ENCODE measurements at regions not wholly inside any gene's neighbourhood (a gene's known extent, or its start where the extent isn't known, plus 50 kb on each side); places are given as distances from the start of the nearest gene placed in this dataset.
A peak's percentile ranks its signal among the peaks of the same experiment; 100 is the strongest.

DNA sequence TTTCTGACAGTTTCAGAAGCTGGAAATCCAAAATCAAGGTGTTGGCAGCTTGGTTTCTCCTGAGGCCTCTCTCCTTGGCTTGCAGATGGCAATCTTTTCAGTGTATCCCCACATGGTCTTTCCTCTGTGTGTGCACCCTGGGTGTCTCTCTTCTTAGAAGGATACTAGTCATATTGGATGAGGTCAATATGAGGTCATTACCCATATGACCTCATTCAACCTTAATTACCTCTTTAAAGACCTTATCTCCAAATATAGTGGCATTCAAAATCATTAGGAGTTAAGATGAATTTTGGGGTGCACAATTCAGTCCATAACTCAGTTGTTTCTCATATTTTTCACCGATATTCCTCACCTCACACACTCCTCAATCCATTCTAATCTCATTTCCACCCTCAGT lies 92.4 kb upstream of the TGM3 start:
- Histone ChIP-seq H3K36me3 (ENCODE audit: low read depth) (no peaks in the 10 kb centered on the region), H3F3A (ENCODE audit: insufficient read depth) (peaks cover 9% of the 10 kb centered on the region; the same call in 1 of the 2 replicates), H3K4me2 (ENCODE audit: unreplicated experiment) (no peak overlapping the region), H3K4me3 (no peak overlapping the region), H3K27ac (no peak overlapping the region), H3K27me3 (replicated peaks; ENCODE audit: insufficient read depth) (no peaks in the 10 kb centered on the region), H3K9ac (no peak overlapping the region), H3K9me3 (ENCODE audit: low read depth) (no peaks in the 10 kb centered on the region), H3K9me2 (ENCODE audit: insufficient read depth) (no peaks in the 10 kb centered on the region), H3K4me1 (ENCODE audit: insufficient read depth) (0 out of 2 replicates have a peak, but pooled peaks cover 7% of the 10 kb centered on the region), H4K20me1 (ENCODE audit: insufficient read depth) (no peaks in the 10 kb centered on the region), H3K79me2 (ENCODE audit: insufficient read depth) (no peaks in the 10 kb centered on the region), H2AFZ (no peak overlapping the region)
- no peak for TF ChIP-seq EZH2 (IDR thresholded peaks at IDR 0.05; ENCODE audit: insufficient read depth, poor library complexity, severe bottlenecking)
- no peak for TF ChIP-seq EZH2phosphoT487 (IDR thresholded peaks at IDR 0.05; ENCODE audit: insufficient read depth, low read depth)
- 80 to 85% methylated on average over 1 of the region's 1 CpG for WGBS, 2 experiments (ENCODE audit: low coverage in 1 of 2, low lambda C conversion rate in 2 of 2, missing lambda C conversion rate in 2 of 2)
- no peak for DNase-seq
- in situ Hi-C loops (cut with MboI): loop anchor here (10.0 kb wide), 1 partner anchor 261 kb away; no protein-coding TSS in a partner anchor

DNA sequence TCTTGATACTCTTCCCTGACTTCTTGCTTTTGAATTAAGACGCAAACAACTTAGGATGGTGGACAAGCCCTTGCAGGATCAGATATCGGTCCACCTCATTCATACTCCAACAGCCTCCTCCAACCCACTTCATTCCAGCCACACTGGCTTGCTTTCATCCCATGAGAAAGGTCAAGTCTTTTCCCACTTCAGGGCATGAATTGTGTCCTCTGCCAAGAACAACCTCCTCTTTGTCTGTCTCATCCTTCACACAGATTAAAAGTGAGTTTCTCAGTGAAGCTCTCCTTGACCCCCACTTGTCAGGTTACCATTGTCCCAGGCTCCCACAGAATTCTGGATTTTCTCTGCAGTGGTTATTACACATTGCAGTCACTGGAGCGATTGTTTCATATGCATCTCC lies 91.8 kb upstream of the TGM3 start:
- no peaks in the 10 kb centered on the region for H3K36me3 ChIP-seq (ENCODE audit: low read depth)
- no peak overlapping the region for H3K27ac ChIP-seq
- H3K4me2 ChIP-seq (ENCODE audit: unreplicated experiment): no peak overlapping the region
- H2AFZ ChIP-seq: no peak overlapping the region
- DNase-seq: no peak
- peaks cover 9% of the 10 kb centered on the region; the same call in 1 of the 2 replicates for H3F3A ChIP-seq (ENCODE audit: insufficient read depth)
- no peaks in the 10 kb centered on the region for H3K79me2 ChIP-seq (ENCODE audit: insufficient read depth)
- no peak overlapping the region for H3K9ac ChIP-seq
- 87% methylated on average over 3 of the region's 3 CpGs for WGBS, 2 experiments (ENCODE audit: low coverage in 1 of 2, low lambda C conversion rate in 2 of 2, missing lambda C conversion rate in 2 of 2)
- no peaks in the 10 kb centered on the region for H3K27me3 ChIP-seq (replicated peaks; ENCODE audit: insufficient read depth)
- H3K4me1 ChIP-seq (ENCODE audit: insufficient read depth): 0 out of 2 replicates have a peak, but pooled peaks cover 7% of the 10 kb centered on the region
- no peaks in the 10 kb centered on the region for H3K9me2 ChIP-seq (ENCODE audit: insufficient read depth)
- in situ Hi-C loops (cut with MboI): loop anchor here (10.0 kb wide), 1 partner anchor 261 kb away; no protein-coding TSS in a partner anchor
- TF ChIP-seq EZH2phosphoT487 (IDR thresholded peaks at IDR 0.05; ENCODE audit: insufficient read depth, low read depth): no peak
- TF ChIP-seq EZH2 (IDR thresholded peaks at IDR 0.05; ENCODE audit: insufficient read depth, poor library complexity, severe bottlenecking): no peak
- H4K20me1 ChIP-seq (ENCODE audit: insufficient read depth): no peaks in the 10 kb centered on the region
- H3K4me3 ChIP-seq: no peak overlapping the region
- H3K9me3 ChIP-seq (ENCODE audit: low read depth): no peaks in the 10 kb centered on the region

DNA sequence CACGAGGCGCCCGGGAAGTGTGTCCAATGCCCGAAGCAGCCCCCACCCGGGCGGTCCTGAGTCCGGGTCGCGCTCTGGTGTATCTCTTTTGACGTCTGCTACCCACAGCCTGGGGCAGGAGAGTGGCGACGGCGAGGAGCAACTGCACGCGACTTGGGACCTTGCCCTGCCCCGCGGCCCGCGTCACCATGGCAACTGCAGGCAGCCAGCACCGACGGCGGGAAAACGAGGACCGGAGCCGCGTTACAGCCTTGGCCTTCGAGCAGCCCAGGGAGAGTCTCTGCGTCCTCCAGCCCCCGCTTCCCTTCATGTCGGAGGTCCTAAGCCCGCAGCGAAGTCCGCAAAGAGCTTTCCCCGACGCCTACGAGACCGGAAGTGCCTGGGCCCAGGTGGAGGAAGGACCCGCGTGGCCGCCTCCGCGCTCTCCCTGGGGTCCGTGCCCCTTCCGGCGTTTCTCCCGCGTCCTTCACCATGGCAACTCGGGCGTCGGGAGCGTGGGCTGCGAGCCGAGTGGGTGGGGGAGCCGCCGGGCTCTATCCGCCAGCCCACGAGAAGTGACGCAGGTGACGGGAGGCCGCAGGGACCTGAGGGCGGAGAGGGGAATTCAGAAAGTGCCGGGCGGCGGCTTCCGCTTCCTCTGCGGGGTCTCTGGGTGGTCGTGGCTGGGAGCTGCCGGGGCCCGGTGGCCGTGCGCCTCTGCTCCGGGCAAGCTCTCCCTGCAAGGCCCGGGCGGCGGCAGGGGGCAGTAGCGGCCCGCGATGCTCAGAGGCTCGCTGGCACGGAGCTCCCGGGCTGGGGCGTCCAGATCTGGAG lies 88.6 kb upstream of the TGM3 start:
- H3K9me2 ChIP-seq (ENCODE audit: insufficient read depth): no peaks in the 10 kb centered on the region
- H3K79me2 ChIP-seq (ENCODE audit: insufficient read depth): no peaks in the 10 kb centered on the region
- H3K36me3 ChIP-seq (ENCODE audit: low read depth): no peaks in the 10 kb centered on the region
- no peaks in the 10 kb centered on the region for H3K27me3 ChIP-seq (replicated peaks; ENCODE audit: insufficient read depth)
- DNase-seq: peak; percentile 88
- no peaks in the 10 kb centered on the region for H3K9me3 ChIP-seq (ENCODE audit: low read depth)
- TF ChIP-seq EZH2 (IDR thresholded peaks at IDR 0.05; ENCODE audit: insufficient read depth, poor library complexity, severe bottlenecking) (no peak), EZH2phosphoT487 (IDR thresholded peaks at IDR 0.05; ENCODE audit: insufficient read depth, low read depth) (no peak)
- WGBS, 2 experiments (ENCODE audit: low coverage in 1 of 2, low lambda C conversion rate in 2 of 2, missing lambda C conversion rate in 2 of 2): 7 to 8% methylated on average over 77 to 79 of the region's 82 CpGs
- in situ Hi-C loops (cut with MboI): loop anchor here (10.0 kb wide), 1 partner anchor 258 kb away; no protein-coding TSS in a partner anchor
- peak overlapping the region; percentile 92 for H2AFZ ChIP-seq
- H3F3A ChIP-seq (ENCODE audit: insufficient read depth): peaks cover 29% of the 10 kb centered on the region
- no peak overlapping the region for H3K27ac ChIP-seq
- H3K4me2 ChIP-seq (ENCODE audit: unreplicated experiment): peak overlapping the region; percentile 77
- no peaks in the 10 kb centered on the region for H4K20me1 ChIP-seq (ENCODE audit: insufficient read depth)
- peak overlapping the region; percentile 76 for H3K4me3 ChIP-seq
- peaks cover 28% of the 10 kb centered on the region for H3K4me1 ChIP-seq (ENCODE audit: insufficient read depth)
- H3K9ac ChIP-seq: peak overlapping the region; percentile 75

DNA sequence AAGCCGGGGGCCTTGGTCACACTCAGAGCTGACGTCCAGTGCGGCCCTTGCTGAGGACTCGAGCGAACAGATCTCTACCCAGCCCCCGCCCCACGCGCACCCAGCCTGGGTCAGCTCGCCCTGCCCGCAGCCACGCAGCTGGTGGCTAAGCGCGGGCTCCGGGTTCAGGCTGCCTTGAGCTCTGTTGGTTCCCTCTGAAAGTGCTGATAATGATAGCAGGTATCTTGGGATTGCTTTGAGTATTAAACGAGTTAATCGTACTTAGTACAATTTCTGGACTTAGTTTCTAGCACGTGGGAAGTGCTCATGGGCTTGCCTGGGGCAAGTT lies 88.1 kb upstream of the TGM3 start:
- peak overlapping the region; percentile 75 for H3K9ac ChIP-seq
- H3K9me3 ChIP-seq (ENCODE audit: low read depth): no peaks in the 10 kb centered on the region
- in situ Hi-C loops (cut with MboI): loop anchor here (10.0 kb wide), 1 partner anchor 257 kb away; no protein-coding TSS in a partner anchor
- peak overlapping the region; percentile 77 for H3K4me2 ChIP-seq (ENCODE audit: unreplicated experiment)
- H3K4me1 ChIP-seq (ENCODE audit: insufficient read depth): peaks cover 28% of the 10 kb centered on the region
- no peaks in the 10 kb centered on the region for H4K20me1 ChIP-seq (ENCODE audit: insufficient read depth)
- no peaks in the 10 kb centered on the region for H3K9me2 ChIP-seq (ENCODE audit: insufficient read depth)
- no peaks in the 10 kb centered on the region for H3K27me3 ChIP-seq (replicated peaks; ENCODE audit: insufficient read depth)
- no peaks in the 10 kb centered on the region for H3K36me3 ChIP-seq (ENCODE audit: low read depth)
- no peak for DNase-seq
- H3F3A ChIP-seq (ENCODE audit: insufficient read depth): peaks cover 31% of the 10 kb centered on the region
- no peaks in the 10 kb centered on the region for H3K79me2 ChIP-seq (ENCODE audit: insufficient read depth)
- peak overlapping the region; percentile 92 for H2AFZ ChIP-seq
- 14 to 17% methylated on average over 17 of the region's 17 CpGs for WGBS, 2 experiments (ENCODE audit: low coverage in 1 of 2, low lambda C conversion rate in 2 of 2, missing lambda C conversion rate in 2 of 2)
- H3K27ac ChIP-seq: no peak overlapping the region
- H3K4me3 ChIP-seq: peak overlapping the region; percentile 76
- TF ChIP-seq EZH2 (IDR thresholded peaks at IDR 0.05; ENCODE audit: insufficient read depth, poor library complexity, severe bottlenecking) (no peak), EZH2phosphoT487 (IDR thresholded peaks at IDR 0.05; ENCODE audit: insufficient read depth, low read depth) (no peak)
